Fibroblast of lung (primary cell): ENCODE measurements at regions not wholly inside any gene's neighbourhood (a gene's known extent, or its start where the extent isn't known, plus 50 kb on each side); places are given as distances from the start of the nearest gene placed in this dataset.

Experiments
- DNase-seq, 2 donors: peaks; one replicate each; pipeline versions ENCODE4 v3.0.0 to v3.0.0-alpha.2; 2010; ENCODE audit warnings: low read depth in 2 of 2
- H2AFZ ChIP-seq: 2 replicates; pipeline ENCODE4 v1.5.1; 2012; ENCODE audit warnings: low read length, control low read depth, inconsistent platforms
- H3K27ac ChIP-seq: 2 replicates; pipeline ENCODE4 v1.5.1; 2011; ENCODE audit warnings: low read length, control low read depth; ENCODE audit not compliant: insufficient read depth
- H3K27me3 ChIP-seq: 2 replicates; pipeline ENCODE4 v1.5.1; 2011; ENCODE audit warnings: mild to moderate bottlenecking, low read length; ENCODE audit not compliant: control insufficient read depth, insufficient read depth
- H3K36me3 ChIP-seq: 2 replicates; pipeline ENCODE4 v1.5.1; 2011; ENCODE audit warnings: low read length; ENCODE audit not compliant: control insufficient read depth, insufficient read depth
- H3K4me1 ChIP-seq: 2 replicates; pipeline ENCODE4 v1.5.1; 2011; ENCODE audit warnings: low read length; ENCODE audit not compliant: control insufficient read depth, insufficient read depth; ENCODE audit errors: extremely low read depth
- H3K4me2 ChIP-seq: 2 replicates; pipeline ENCODE4 v1.5.1; 2011; ENCODE audit warnings: low read length, control low read depth; ENCODE audit not compliant: insufficient read depth; ENCODE audit errors: extremely low read depth
- H3K4me3 ChIP-seq, 4 experiments: fragments of 200-600 bp in 1 of 4; sonication (generic) in 1 of 4; replicated peaks in 1 of 4; 2 replicates each; pipeline ENCODE4 v1.5.1; 2011 to 2016; ENCODE audit warnings: low read length in 4 of 4, low read depth in 3 of 4, mild to moderate bottlenecking in 3 of 4, control low read depth in 2 of 4, inconsistent platforms in 1 of 4, mixed read lengths in 1 of 4; ENCODE audit not compliant: insufficient read depth in 1 of 4; ENCODE audit errors: control extremely low read depth in 1 of 4
- H3K79me2 ChIP-seq: 2 replicates; pipeline ENCODE4 v1.5.1; 2012; ENCODE audit warnings: mild to moderate bottlenecking, low read length, inconsistent platforms; ENCODE audit not compliant: control insufficient read depth, insufficient read depth
- H3K9ac ChIP-seq: 2 replicates; pipeline ENCODE4 v1.5.1; 2011; ENCODE audit warnings: mild to moderate bottlenecking, low read length, control low read depth; ENCODE audit not compliant: insufficient read depth
- H3K9me3 ChIP-seq: 2 replicates; pipeline ENCODE4 v1.5.1; 2012; ENCODE audit warnings: low read depth, low read length; ENCODE audit not compliant: control insufficient read depth, insufficient read depth
- H4K20me1 ChIP-seq: 2 replicates; pipeline ENCODE4 v1.5.1; 2011; ENCODE audit warnings: low read length; ENCODE audit not compliant: control insufficient read depth, insufficient read depth; ENCODE audit errors: extremely low read depth
- CTCF ChIP-seq, 2 donors: IDR thresholded peaks in 1 of 2; conservative IDR thresholded peaks in 1 of 2; 1 replicate in 1 of 2; 2 replicates in 1 of 2; pipeline ENCODE4 v1.5.1; 2011 to 2012; ENCODE audit warnings: low read length in 2 of 2, control low read depth in 1 of 2, inconsistent platforms in 1 of 2, low read depth in 1 of 2, mild to moderate bottlenecking in 1 of 2
- EZH2 ChIP-seq: IDR thresholded peaks from 2 replicates; pipeline ENCODE4 v1.5.1; 2012; ENCODE audit warnings: low read length, control low read depth, mild to moderate bottlenecking; ENCODE audit errors: missing control alignments

- TF ChIP-seq EZH2 (no peak), CTCF (conservative IDR thresholded peaks at IDR 0.05 in 1 of 2, IDR thresholded peaks at IDR 0.05 in 1 of 2; ENCODE audit: low read depth in 1 of 2, low read length in 2 of 2) (no peak)
- Histone ChIP-seq H3K9ac (no peak overlapping the region), H2AFZ (no peak overlapping the region), H3K27ac (no peak overlapping the region), H3K4me3 (no peak overlapping the region), H3K79me2 (no peaks in the 10 kb centered on the region), H4K20me1 (no peaks in the 10 kb centered on the region), H3K27me3 (peaks cover 10% of the 10 kb centered on the region), H3K4me1 (no peaks in the 10 kb centered on the region), H3K4me2 (no peak overlapping the region), H3K9me3 (no peaks in the 10 kb centered on the region), H3K36me3 (no peaks in the 10 kb centered on the region)
- DNase-seq, result no peak
These were observed 49.9 kb upstream of the CAPRIN1 start for GRCh38 chr11:34001557-34002064.

GRCh38 chr11:33999393-33999792, 52.1 kb upstream of the CAPRIN1 start:
- Histone ChIP-seq H3K4me3 (no peak overlapping the region), H3K4me1 (no peaks in the 10 kb centered on the region), H3K79me2 (no peaks in the 10 kb centered on the region), H2AFZ (no peak overlapping the region), H3K4me2 (no peak overlapping the region), H4K20me1 (no peaks in the 10 kb centered on the region), H3K9me3 (no peaks in the 10 kb centered on the region), H3K27ac (no peak overlapping the region), H3K36me3 (no peaks in the 10 kb centered on the region), H3K27me3 (peaks cover 4% of the 10 kb centered on the region), H3K9ac (no peak overlapping the region)
- TF ChIP-seq CTCF (conservative IDR thresholded peaks at IDR 0.05 in 1 of 2, IDR thresholded peaks at IDR 0.05 in 1 of 2; ENCODE audit: low read depth in 1 of 2, low read length in 2 of 2), result no peak
- no peak for DNase-seq

GRCh38 chr11:33997584-33998251, 53.8 kb upstream of the CAPRIN1 start:
- TF ChIP-seq EZH2 (no peak), CTCF (conservative IDR thresholded peaks at IDR 0.05 in 1 of 2, IDR thresholded peaks at IDR 0.05 in 1 of 2; ENCODE audit: low read depth in 1 of 2, low read length in 2 of 2) (no peak)
- DNase-seq, result peak in 1 of 2 donors; percentile 2
- no peaks in the 10 kb centered on the region for H3K36me3 ChIP-seq
- no peaks in the 10 kb centered on the region for H3K9me3 ChIP-seq
- H3K4me1 ChIP-seq, result no peaks in the 10 kb centered on the region
- no peak overlapping the region for H3K4me2 ChIP-seq
- H3K27ac ChIP-seq, result no peak overlapping the region
- no peak overlapping the region for H2AFZ ChIP-seq
- no peaks in the 10 kb centered on the region for H3K79me2 ChIP-seq
- no peaks in the 10 kb centered on the region for H4K20me1 ChIP-seq
- no peak overlapping the region for H3K9ac ChIP-seq
- H3K27me3 ChIP-seq, result peaks cover 4% of the 10 kb centered on the region
- no peak overlapping the region for H3K4me3 ChIP-seq
